Mucosa of stomach (tissue), 1 donor: ENCODE measurements at regions not wholly inside any gene's neighbourhood (a gene's known extent, or its start where the extent isn't known, plus 50 kb on each side); places are given as distances from the start of the nearest gene placed in this dataset.

ENCODE experiments used
- H3K27me3 ChIP-seq: one replicate; pipeline ENCODE4 v1.7.0; 2013; ENCODE audit warnings: mild to moderate bottlenecking, low read length; ENCODE audit not compliant: control insufficient read depth, insufficient read depth
- H3K36me3 ChIP-seq: one replicate; pipeline ENCODE4 v1.7.0; 2013; ENCODE audit warnings: low read length; ENCODE audit not compliant: control insufficient read depth, insufficient read depth
- H3K4me1 ChIP-seq: one replicate; pipeline ENCODE4 v1.7.0; 2013; ENCODE audit warnings: mild to moderate bottlenecking, low read length; ENCODE audit not compliant: control insufficient read depth, insufficient read depth
- H3K4me3 ChIP-seq: one replicate; pipeline ENCODE4 v1.7.0; 2013; ENCODE audit warnings: low read length
- H3K9ac ChIP-seq: one replicate; pipeline ENCODE4 v1.7.0; 2013; ENCODE audit warnings: mild to moderate bottlenecking, low read length, moderate library complexity
- H3K9me3 ChIP-seq: one replicate; pipeline ENCODE4 v1.7.0; 2013; ENCODE audit warnings: mild to moderate bottlenecking, low read length, moderate library complexity; ENCODE audit not compliant: control insufficient read depth
- donor health status: Pancreatic carcinoma.

GRCh38 chr2:225893151-225893550 is 493.6 kb downstream of the NYAP2 start:
- no peaks in the 10 kb centered on the region for H3K9me3 ChIP-seq
- H3K36me3 ChIP-seq, result no peaks in the 10 kb centered on the region
- no peak overlapping the region for H3K4me3 ChIP-seq
- no peaks in the 10 kb centered on the region for H3K4me1 ChIP-seq
- H3K9ac ChIP-seq, result no peak overlapping the region
- H3K27me3 ChIP-seq, result no peaks in the 10 kb centered on the region

DNA sequence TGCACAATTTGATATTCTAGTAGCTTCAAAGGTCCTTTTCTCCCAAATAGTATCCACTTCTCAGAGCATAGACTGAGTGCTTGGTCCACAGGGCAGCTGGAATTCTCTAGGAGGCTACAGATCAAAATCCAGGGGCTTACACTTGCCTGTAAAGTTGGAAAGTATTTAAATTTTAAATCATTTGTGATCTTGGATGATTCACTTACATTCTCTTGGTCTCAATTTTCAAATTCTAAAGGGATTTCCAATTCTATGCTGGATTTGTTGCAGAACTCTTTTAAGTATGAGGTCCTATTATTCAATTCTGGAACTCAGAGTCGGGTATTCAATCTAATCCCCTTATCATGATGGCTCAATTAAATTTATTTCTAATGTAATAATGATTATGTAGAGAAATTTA is 492.3 kb downstream of the NYAP2 start:
- H3K36me3 ChIP-seq, result no peaks in the 10 kb centered on the region
- H3K9ac ChIP-seq, result no peak overlapping the region
- H3K4me3 ChIP-seq, result no peak overlapping the region
- no peaks in the 10 kb centered on the region for H3K9me3 ChIP-seq
- H3K4me1 ChIP-seq, result no peaks in the 10 kb centered on the region
- no peaks in the 10 kb centered on the region for H3K27me3 ChIP-seq

DNA sequence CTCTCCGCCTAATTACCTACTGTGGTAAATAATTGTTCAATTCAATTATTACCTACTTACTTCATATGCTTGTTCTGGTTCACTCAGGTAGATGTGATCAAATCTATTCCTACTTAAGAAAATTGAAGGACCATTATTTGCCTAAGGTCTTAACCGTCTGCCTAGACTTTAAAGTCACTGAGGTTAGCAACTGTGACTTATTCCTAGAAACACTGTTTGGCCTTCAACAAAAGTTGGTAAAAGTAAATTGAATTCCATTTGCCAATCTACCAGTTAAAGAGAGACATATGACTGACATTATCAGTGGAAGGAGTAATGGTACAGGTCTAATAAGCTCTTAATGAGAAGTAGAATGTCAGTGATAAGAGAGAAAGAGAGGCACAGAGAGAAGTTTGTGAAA is 491.5 kb downstream of the NYAP2 start:
- no peaks in the 10 kb centered on the region for H3K36me3 ChIP-seq
- H3K27me3 ChIP-seq, result no peaks in the 10 kb centered on the region
- no peak overlapping the region for H3K4me3 ChIP-seq
- no peak overlapping the region for H3K9ac ChIP-seq
- no peaks in the 10 kb centered on the region for H3K9me3 ChIP-seq
- no peaks in the 10 kb centered on the region for H3K4me1 ChIP-seq

GRCh38 chr2:225889452-225889851 is 489.9 kb downstream of the NYAP2 start:
- Histone ChIP-seq H3K4me3 (no peak overlapping the region), H3K9me3 (no peaks in the 10 kb centered on the region), H3K27me3 (no peaks in the 10 kb centered on the region), H3K4me1 (no peaks in the 10 kb centered on the region), H3K9ac (no peak overlapping the region), H3K36me3 (no peaks in the 10 kb centered on the region)

- no peak overlapping the region for H3K9ac ChIP-seq
- no peaks in the 10 kb centered on the region for H3K9me3 ChIP-seq
- no peaks in the 10 kb centered on the region for H3K4me1 ChIP-seq
- no peaks in the 10 kb centered on the region for H3K36me3 ChIP-seq
- no peaks in the 10 kb centered on the region for H3K27me3 ChIP-seq
- H3K4me3 ChIP-seq, result no peak overlapping the region
These were observed 467.6 kb downstream of the NYAP2 start for GRCh38 chr2:225867071-225867470.

GRCh38 chr2:225865468-225865867 is 466.0 kb downstream of the NYAP2 start:
- Histone ChIP-seq H3K36me3 (no peaks in the 10 kb centered on the region), H3K9me3 (no peaks in the 10 kb centered on the region), H3K27me3 (no peaks in the 10 kb centered on the region), H3K4me1 (no peaks in the 10 kb centered on the region), H3K9ac (no peak overlapping the region), H3K4me3 (no peak overlapping the region)

DNA sequence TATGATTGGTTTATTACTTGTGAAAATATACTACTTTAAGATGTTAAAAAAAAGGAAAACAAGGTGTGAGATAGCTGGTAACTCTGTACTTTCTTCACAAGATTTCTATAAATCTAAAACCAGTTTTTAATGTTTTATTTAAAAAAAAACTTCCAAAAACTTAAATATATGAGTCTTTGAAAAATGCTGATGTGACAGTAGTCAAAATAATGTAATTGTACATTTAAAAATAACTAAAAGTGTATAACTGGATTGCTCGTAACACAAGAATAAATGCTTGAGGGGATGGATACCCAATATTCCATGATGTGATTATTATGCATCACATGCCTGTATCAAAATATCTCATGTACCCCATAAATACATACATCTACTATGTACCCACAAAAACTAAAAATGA is 464.9 kb downstream of the NYAP2 start:
- Histone ChIP-seq H3K4me3 (no peak overlapping the region), H3K27me3 (no peaks in the 10 kb centered on the region), H3K36me3 (no peaks in the 10 kb centered on the region), H3K9me3 (no peaks in the 10 kb centered on the region), H3K4me1 (no peaks in the 10 kb centered on the region), H3K9ac (no peak overlapping the region)

DNA sequence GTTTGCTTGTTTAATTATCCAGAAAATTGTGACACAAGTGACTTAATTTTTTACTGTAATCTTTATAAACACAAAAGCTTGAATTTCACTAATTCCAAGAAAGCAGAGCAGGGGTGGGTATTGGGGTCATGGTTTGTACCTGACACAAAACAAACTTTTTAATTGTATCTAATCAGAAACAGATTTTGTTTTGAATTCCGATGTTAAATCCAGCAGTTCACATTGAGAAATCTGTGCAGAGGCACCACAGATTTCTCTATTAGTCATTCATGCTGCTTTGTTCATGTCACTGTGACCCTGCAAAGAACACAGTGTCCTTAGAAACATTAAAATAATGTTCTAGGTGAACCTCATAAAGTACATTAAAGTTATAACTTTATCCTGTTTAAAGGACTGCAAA is 443.4 kb downstream of the NYAP2 start:
- H3K9ac ChIP-seq, result no peak overlapping the region
- H3K27me3 ChIP-seq, result no peaks in the 10 kb centered on the region
- H3K36me3 ChIP-seq, result no peaks in the 10 kb centered on the region
- H3K4me3 ChIP-seq, result no peak overlapping the region
- no peaks in the 10 kb centered on the region for H3K4me1 ChIP-seq
- no peaks in the 10 kb centered on the region for H3K9me3 ChIP-seq

DNA sequence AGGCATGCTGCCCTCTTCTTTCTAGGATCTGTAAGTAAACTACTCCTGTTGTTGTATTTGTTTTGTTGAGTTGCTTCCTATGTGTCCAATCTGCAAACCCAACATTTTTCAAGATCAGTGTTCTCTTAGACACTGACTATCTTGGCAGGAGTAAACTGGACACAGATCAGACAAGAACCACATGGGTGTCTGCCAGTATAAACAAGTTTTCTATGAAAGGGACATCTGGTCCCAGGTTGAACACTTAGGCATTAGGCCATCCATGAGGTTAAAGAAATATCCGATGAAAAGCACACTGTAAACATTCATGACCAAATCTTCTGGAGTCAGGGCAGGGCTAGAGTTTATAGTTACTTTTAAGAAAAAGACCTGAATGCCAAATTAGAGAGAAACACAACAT is 441.8 kb downstream of the NYAP2 start:
- Histone ChIP-seq H3K4me1 (no peaks in the 10 kb centered on the region), H3K27me3 (no peaks in the 10 kb centered on the region), H3K4me3 (no peak overlapping the region), H3K9me3 (no peaks in the 10 kb centered on the region), H3K9ac (no peak overlapping the region), H3K36me3 (no peaks in the 10 kb centered on the region)

DNA sequence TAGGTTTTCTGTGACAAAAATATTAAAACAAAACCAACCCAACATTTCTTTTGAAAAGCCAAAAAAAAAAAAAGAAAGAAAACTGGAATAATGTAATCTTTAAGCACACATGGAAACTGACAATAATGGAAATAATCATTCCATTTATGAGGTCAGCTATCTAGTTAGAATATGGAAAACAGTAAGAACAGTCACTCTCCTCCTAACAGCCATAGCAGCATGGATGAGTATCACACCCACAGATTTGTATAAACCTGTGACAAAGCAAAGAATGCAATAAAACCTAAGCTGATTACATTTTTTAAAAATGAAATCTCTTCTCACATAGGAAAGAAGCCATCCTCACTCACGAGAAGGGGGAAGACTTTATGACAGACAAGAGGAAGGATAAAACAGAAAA is 437.8 kb downstream of the NYAP2 start:
- no peaks in the 10 kb centered on the region for H3K4me1 ChIP-seq
- no peaks in the 10 kb centered on the region for H3K9me3 ChIP-seq
- H3K36me3 ChIP-seq, result no peaks in the 10 kb centered on the region
- H3K9ac ChIP-seq, result no peak overlapping the region
- no peaks in the 10 kb centered on the region for H3K27me3 ChIP-seq
- no peak overlapping the region for H3K4me3 ChIP-seq

- Histone ChIP-seq H3K27me3 (no peaks in the 10 kb centered on the region), H3K9ac (no peak overlapping the region), H3K9me3 (no peaks in the 10 kb centered on the region), H3K36me3 (no peaks in the 10 kb centered on the region), H3K4me3 (no peak overlapping the region), H3K4me1 (no peaks in the 10 kb centered on the region)
These were observed 425.4 kb downstream of the NYAP2 start for GRCh38 chr2:225824748-225825449.

DNA sequence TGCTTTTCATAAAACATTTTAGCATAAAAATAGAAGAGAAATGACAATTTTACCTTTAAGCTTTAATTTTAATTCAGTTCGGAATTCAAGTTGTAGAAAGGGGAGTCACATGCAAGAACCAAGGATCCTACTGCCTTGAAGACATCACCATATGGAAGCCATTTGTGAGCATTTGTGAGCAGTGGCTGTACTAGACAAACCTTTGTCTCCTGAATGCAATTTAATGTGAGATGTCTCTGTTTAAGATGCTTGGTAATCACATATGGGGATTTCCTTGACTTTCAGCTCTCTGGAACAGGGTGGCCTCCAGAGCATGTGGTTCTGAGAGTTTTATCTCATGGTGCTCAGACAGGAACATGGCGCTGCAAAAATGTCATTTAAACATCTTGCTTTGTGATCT is 421.8 kb downstream of the NYAP2 start:
- H3K9me3 ChIP-seq, result no peaks in the 10 kb centered on the region
- H3K4me1 ChIP-seq, result no peaks in the 10 kb centered on the region
- no peak overlapping the region for H3K9ac ChIP-seq
- no peak overlapping the region for H3K4me3 ChIP-seq
- no peaks in the 10 kb centered on the region for H3K27me3 ChIP-seq
- no peaks in the 10 kb centered on the region for H3K36me3 ChIP-seq

DNA sequence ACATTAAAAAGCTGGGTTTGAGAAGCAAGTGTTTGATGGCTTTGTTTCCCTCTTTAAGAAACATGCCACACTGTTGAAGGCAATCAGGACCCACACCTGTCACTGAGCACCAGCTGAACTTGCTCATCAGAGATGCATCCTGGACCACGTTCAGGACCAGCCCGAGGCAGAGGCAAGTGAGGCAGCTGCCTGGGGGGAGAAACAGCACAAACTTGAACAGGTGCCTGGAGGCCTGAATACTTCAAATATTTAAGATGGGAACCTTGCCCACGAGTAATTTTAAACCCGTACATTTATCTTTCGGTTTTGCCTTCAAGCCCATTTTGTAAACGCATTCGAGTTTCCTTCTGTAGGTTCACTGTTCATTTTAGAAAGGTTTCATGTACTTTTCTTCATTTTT is 421.3 kb downstream of the NYAP2 start:
- Histone ChIP-seq H3K9me3 (no peaks in the 10 kb centered on the region), H3K36me3 (no peaks in the 10 kb centered on the region), H3K27me3 (no peaks in the 10 kb centered on the region), H3K4me3 (no peak overlapping the region), H3K4me1 (no peaks in the 10 kb centered on the region), H3K9ac (no peak overlapping the region)
